ENCODE measurements at regions not wholly inside any gene's neighbourhood (a gene's known extent, or its start where the extent isn't known, plus 50 kb on each side); places are given as distances from the start of the nearest gene placed in this dataset.

- Histone ChIP-seq H3K4me3 (no peak overlapping the region), H3K9ac (ENCODE audit: low read depth in 2 of 2, low read length in 2 of 2) (no peak overlapping the region)
- intact Hi-C loops (cut with DNase I), result no loop called here
Measured at GRCh38 chr7:116093516-116094301, 63.1 kb upstream of the TFEC start.

GRCh38 chr7:116095396-116095795 lies 64.8 kb upstream of the TFEC start:
- Histone ChIP-seq H3K27ac (no peak overlapping the region), H3K9ac (ENCODE audit: low read depth in 2 of 2, low read length in 2 of 2) (no peak overlapping the region), H3K9me3 (no peaks in the 10 kb centered on the region), H3K4me1 (no peaks in the 10 kb centered on the region), H3K27me3 (no peaks in the 10 kb centered on the region), H3K4me3 (no peak overlapping the region), H3K36me3 (no peaks in the 10 kb centered on the region)
- intact Hi-C loops (cut with DNase I), result no loop called here
- no peak for TF ChIP-seq CTCF (IDR thresholded peaks at IDR 0.05)
- DNase-seq, result no peak

More at GRCh38 chr7:116093516-116094301, 63.1 kb upstream of the TFEC start:
- Histone ChIP-seq H3K27ac (no peak overlapping the region), H3K27me3 (no peaks in the 10 kb centered on the region), H3K9me3 (no peaks in the 10 kb centered on the region), H3K4me1 (no peaks in the 10 kb centered on the region), H3K36me3 (no peaks in the 10 kb centered on the region)
- no peak for TF ChIP-seq CTCF (IDR thresholded peaks at IDR 0.05)
- no peak for DNase-seq

GRCh38 chr7:116097365-116098009 lies 66.9 kb upstream of the TFEC start:
- H3K4me3 ChIP-seq, result no peak overlapping the region
- intact Hi-C loops (cut with DNase I), result no loop called here
- H3K9ac ChIP-seq (ENCODE audit: low read depth in 2 of 2, low read length in 2 of 2), result no peak overlapping the region

GRCh38 chr7:116098175-116098574 lies 67.6 kb upstream of the TFEC start:
- Histone ChIP-seq H3K27me3 (no peaks in the 10 kb centered on the region), H3K9me3 (no peaks in the 10 kb centered on the region), H3K36me3 (no peaks in the 10 kb centered on the region), H3K9ac (ENCODE audit: low read depth in 2 of 2, low read length in 2 of 2) (no peak overlapping the region), H3K4me1 (no peaks in the 10 kb centered on the region), H3K27ac (no peak overlapping the region), H3K4me3 (no peak overlapping the region)
- intact Hi-C loops (cut with DNase I), result no loop called here
- no peak for DNase-seq
- no peak for TF ChIP-seq CTCF (IDR thresholded peaks at IDR 0.05)

More at GRCh38 chr7:116097365-116098009, 66.9 kb upstream of the TFEC start:
- Histone ChIP-seq H3K27me3 (no peaks in the 10 kb centered on the region), H3K9me3 (no peaks in the 10 kb centered on the region), H3K36me3 (no peaks in the 10 kb centered on the region), H3K27ac (no peak overlapping the region), H3K4me1 (no peaks in the 10 kb centered on the region)
- no peak for DNase-seq
- TF ChIP-seq CTCF (IDR thresholded peaks at IDR 0.05), result no peak

GRCh38 chr7:116100626-116101025 lies 70.1 kb upstream of the TFEC start:
- Histone ChIP-seq H3K4me1 (no peaks in the 10 kb centered on the region), H3K9me3 (no peaks in the 10 kb centered on the region), H3K27me3 (no peaks in the 10 kb centered on the region), H3K9ac (ENCODE audit: low read depth in 2 of 2, low read length in 2 of 2) (no peak overlapping the region), H3K4me3 (no peak overlapping the region), H3K27ac (no peak overlapping the region), H3K36me3 (no peaks in the 10 kb centered on the region)
- intact Hi-C loops (cut with DNase I), result no loop called here
- TF ChIP-seq CTCF (IDR thresholded peaks at IDR 0.05), result no peak
- no peak for DNase-seq

Data from colonic mucosa (tissue), 4 donors.